ENCODE measurements at regions not wholly inside any gene's neighbourhood (a gene's known extent, or its start where the extent isn't known, plus 50 kb on each side); places are given as distances from the start of the nearest gene placed in this dataset.

DNA sequence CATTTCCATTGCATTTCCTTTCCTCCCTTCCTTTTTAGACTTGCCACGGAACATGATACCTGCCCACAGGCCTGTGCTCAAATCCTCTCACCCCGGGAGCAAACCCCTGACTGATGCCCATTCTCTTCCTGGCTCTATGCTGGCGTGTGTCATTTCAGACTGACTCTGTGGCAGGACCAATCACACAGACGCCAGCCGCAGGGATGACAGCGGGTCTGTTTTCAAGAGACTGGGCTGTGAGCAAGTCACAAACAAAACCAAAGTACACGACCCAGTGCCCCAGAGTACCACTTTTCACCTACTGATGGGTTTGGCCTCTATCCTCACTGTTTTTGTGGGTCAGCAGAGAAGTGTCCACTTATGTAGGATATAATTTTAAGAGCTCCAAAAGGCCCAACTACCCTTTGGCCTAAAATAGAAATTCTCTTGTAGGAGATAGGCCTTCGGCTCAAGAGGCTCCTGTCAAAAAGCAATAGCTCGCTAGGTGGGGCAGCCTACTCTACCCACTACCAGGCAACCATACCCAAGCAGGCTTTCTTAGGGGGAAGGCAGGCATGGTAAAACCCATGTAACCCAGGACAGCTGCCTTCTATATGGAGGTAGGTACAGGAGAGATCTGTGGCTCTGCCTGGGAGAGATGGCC lies 215.7 kb downstream of the CDC5L start:
- Histone ChIP-seq H3K9ac (ENCODE audit: low read length) (no peak overlapping the region), H3K27ac (ENCODE audit: low read depth, low read length) (no peak overlapping the region), H3K36me3 (ENCODE audit: control insufficient read depth, insufficient read depth, low read length) (no peaks in the 10 kb centered on the region), H3K4me1 (ENCODE audit: control insufficient read depth, insufficient read depth, low read length) (no peaks in the 10 kb centered on the region), H3K4me3 (ENCODE audit: low read length) (no peak overlapping the region), H3K27me3 (ENCODE audit: control insufficient read depth, insufficient read depth, low read length) (no peaks in the 10 kb centered on the region)

DNA sequence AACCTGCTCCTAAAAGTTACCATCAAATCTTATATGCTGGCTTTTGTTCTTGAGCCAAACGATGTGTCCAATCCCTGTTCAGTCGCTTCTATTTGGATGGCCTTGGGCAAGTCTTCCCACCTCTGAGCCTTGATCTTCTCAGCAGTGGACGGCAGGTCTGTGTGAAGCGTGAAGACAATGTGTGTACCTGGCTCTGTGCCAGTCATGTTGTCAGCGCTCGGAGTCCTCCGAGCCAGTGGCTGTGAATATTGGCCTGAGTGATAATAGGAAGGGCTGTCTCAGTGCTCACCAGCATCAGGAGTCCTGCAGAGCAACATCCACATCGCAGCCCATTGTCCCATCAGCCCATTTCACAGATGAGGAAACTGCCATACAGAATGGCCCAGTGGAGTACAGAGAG lies 219.0 kb downstream of the CDC5L start:
- H3K27me3 ChIP-seq (ENCODE audit: control insufficient read depth, insufficient read depth, low read length), result no peaks in the 10 kb centered on the region
- no peak overlapping the region for H3K4me3 ChIP-seq (ENCODE audit: low read length)
- no peaks in the 10 kb centered on the region for H3K4me1 ChIP-seq (ENCODE audit: control insufficient read depth, insufficient read depth, low read length)
- H3K27ac ChIP-seq (ENCODE audit: low read depth, low read length), result no peak overlapping the region
- H3K36me3 ChIP-seq (ENCODE audit: control insufficient read depth, insufficient read depth, low read length), result no peaks in the 10 kb centered on the region
- H3K9ac ChIP-seq (ENCODE audit: low read length), result no peak overlapping the region

DNA sequence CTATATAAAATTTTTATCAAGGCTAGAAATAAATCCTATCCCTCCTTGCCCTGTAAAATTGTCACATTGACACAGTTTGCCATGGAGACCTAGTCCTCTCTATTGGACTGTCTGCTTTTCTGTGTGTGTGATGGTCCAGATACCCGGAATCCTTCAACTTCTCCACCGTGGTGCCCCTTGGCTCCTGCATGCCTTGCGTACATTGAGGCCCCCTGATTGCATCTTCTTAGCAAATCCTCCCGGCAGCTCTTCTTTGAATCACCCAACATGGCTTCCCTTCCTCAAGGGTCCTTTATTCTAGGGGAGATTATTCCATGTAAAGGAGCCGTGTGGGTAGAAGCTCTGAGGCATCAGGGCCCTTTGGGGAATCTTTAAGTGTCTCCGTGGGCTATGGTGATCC lies 219.5 kb downstream of the CDC5L start:
- Histone ChIP-seq H3K9ac (ENCODE audit: low read length) (no peak overlapping the region), H3K4me1 (ENCODE audit: control insufficient read depth, insufficient read depth, low read length) (no peaks in the 10 kb centered on the region), H3K4me3 (ENCODE audit: low read length) (no peak overlapping the region), H3K36me3 (ENCODE audit: control insufficient read depth, insufficient read depth, low read length) (no peaks in the 10 kb centered on the region), H3K27me3 (ENCODE audit: control insufficient read depth, insufficient read depth, low read length) (no peaks in the 10 kb centered on the region), H3K27ac (ENCODE audit: low read depth, low read length) (no peak overlapping the region)

- no peaks in the 10 kb centered on the region for H3K27me3 ChIP-seq (ENCODE audit: control insufficient read depth, insufficient read depth, low read length)
- no peaks in the 10 kb centered on the region for H3K36me3 ChIP-seq (ENCODE audit: control insufficient read depth, insufficient read depth, low read length)
- no peak overlapping the region for H3K27ac ChIP-seq (ENCODE audit: low read depth, low read length)
- H3K4me1 ChIP-seq (ENCODE audit: control insufficient read depth, insufficient read depth, low read length), result no peaks in the 10 kb centered on the region
- H3K4me3 ChIP-seq (ENCODE audit: low read length), result no peak overlapping the region
- no peak overlapping the region for H3K9ac ChIP-seq (ENCODE audit: low read length)
Observed at GRCh38 chr6:44608175-44608574, 220.7 kb downstream of the CDC5L start.

DNA sequence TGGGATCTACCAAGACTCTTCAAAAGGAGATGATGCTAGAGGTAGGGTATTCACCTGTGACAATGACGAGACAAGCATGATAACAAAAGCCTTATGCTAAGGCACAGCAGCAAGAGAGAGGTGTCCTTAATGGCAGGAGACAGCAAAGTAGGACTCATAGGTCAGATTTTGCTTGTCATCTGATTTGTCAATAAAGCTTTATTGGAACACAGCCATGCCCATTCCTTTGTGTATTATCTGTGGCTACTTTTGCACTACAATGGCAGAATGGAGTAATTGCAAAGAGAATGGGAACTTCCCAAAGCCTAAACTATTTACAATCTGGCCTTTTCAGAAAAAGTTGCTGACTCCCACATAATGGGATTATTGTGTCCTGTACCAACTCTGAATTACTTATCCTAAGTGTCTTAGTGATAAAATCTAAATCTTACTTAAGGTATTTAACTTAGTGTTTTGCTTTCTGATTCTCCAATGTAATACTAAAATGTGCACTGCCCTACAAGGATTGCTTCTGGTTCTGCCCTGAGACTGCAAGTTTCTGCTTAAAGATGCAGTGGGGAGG lies 221.6 kb downstream of the CDC5L start:
- no peaks in the 10 kb centered on the region for H3K36me3 ChIP-seq (ENCODE audit: control insufficient read depth, insufficient read depth, low read length)
- no peaks in the 10 kb centered on the region for H3K4me1 ChIP-seq (ENCODE audit: control insufficient read depth, insufficient read depth, low read length)
- H3K27me3 ChIP-seq (ENCODE audit: control insufficient read depth, insufficient read depth, low read length), result no peaks in the 10 kb centered on the region
- H3K4me3 ChIP-seq (ENCODE audit: low read length), result no peak overlapping the region
- no peak overlapping the region for H3K9ac ChIP-seq (ENCODE audit: low read length)
- no peak overlapping the region for H3K27ac ChIP-seq (ENCODE audit: low read depth, low read length)

GRCh38 chr6:44614396-44614795 lies 226.9 kb downstream of the CDC5L start:
- no peak overlapping the region for H3K27ac ChIP-seq (ENCODE audit: low read depth, low read length)
- H3K9ac ChIP-seq (ENCODE audit: low read length), result no peak overlapping the region
- H3K4me3 ChIP-seq (ENCODE audit: low read length), result no peak overlapping the region
- no peaks in the 10 kb centered on the region for H3K36me3 ChIP-seq (ENCODE audit: control insufficient read depth, insufficient read depth, low read length)
- no peaks in the 10 kb centered on the region for H3K4me1 ChIP-seq (ENCODE audit: control insufficient read depth, insufficient read depth, low read length)
- H3K27me3 ChIP-seq (ENCODE audit: control insufficient read depth, insufficient read depth, low read length), result no peaks in the 10 kb centered on the region

GRCh38 chr6:44615621-44616020 lies 228.1 kb downstream of the CDC5L start:
- H3K9ac ChIP-seq (ENCODE audit: low read length), result no peak overlapping the region
- no peaks in the 10 kb centered on the region for H3K4me1 ChIP-seq (ENCODE audit: control insufficient read depth, insufficient read depth, low read length)
- no peaks in the 10 kb centered on the region for H3K36me3 ChIP-seq (ENCODE audit: control insufficient read depth, insufficient read depth, low read length)
- no peaks in the 10 kb centered on the region for H3K27me3 ChIP-seq (ENCODE audit: control insufficient read depth, insufficient read depth, low read length)
- no peak overlapping the region for H3K27ac ChIP-seq (ENCODE audit: low read depth, low read length)
- no peak overlapping the region for H3K4me3 ChIP-seq (ENCODE audit: low read length)

GRCh38 chr6:44617416-44617815 lies 229.9 kb downstream of the CDC5L start:
- Histone ChIP-seq H3K36me3 (ENCODE audit: control insufficient read depth, insufficient read depth, low read length) (no peaks in the 10 kb centered on the region), H3K4me3 (ENCODE audit: low read length) (no peak overlapping the region), H3K27me3 (ENCODE audit: control insufficient read depth, insufficient read depth, low read length) (no peaks in the 10 kb centered on the region), H3K27ac (ENCODE audit: low read depth, low read length) (no peak overlapping the region), H3K9ac (ENCODE audit: low read length) (no peak overlapping the region), H3K4me1 (ENCODE audit: control insufficient read depth, insufficient read depth, low read length) (no peaks in the 10 kb centered on the region)

GRCh38 chr6:44618371-44618770 lies 230.9 kb downstream of the CDC5L start:
- Histone ChIP-seq H3K9ac (ENCODE audit: low read length) (no peak overlapping the region), H3K36me3 (ENCODE audit: control insufficient read depth, insufficient read depth, low read length) (no peaks in the 10 kb centered on the region), H3K27ac (ENCODE audit: low read depth, low read length) (no peak overlapping the region), H3K4me1 (ENCODE audit: control insufficient read depth, insufficient read depth, low read length) (no peaks in the 10 kb centered on the region), H3K4me3 (ENCODE audit: low read length) (no peak overlapping the region), H3K27me3 (ENCODE audit: control insufficient read depth, insufficient read depth, low read length) (no peaks in the 10 kb centered on the region)

DNA sequence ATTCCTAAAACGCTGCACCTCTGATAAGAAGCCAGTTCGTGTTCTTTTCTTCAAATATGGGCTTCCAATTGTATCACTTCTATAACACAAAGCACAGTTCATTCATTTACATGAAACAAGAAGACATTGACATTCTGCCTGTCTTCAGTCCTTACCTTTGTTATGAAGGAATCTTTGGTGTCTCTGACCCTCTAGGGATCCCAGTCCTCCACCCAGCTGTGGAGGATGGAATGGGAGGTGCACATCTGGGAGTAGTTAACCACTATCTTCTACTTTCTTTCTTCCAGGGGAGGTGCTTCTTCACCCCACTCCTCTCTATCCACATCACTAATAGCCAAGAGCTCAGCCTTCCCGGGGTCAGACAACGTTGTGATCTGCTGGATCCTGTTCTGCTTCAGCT lies 233.4 kb downstream of the CDC5L start:
- Histone ChIP-seq H3K4me1 (ENCODE audit: control insufficient read depth, insufficient read depth, low read length) (no peaks in the 10 kb centered on the region), H3K27me3 (ENCODE audit: control insufficient read depth, insufficient read depth, low read length) (no peaks in the 10 kb centered on the region), H3K36me3 (ENCODE audit: control insufficient read depth, insufficient read depth, low read length) (no peaks in the 10 kb centered on the region), H3K27ac (ENCODE audit: low read depth, low read length) (no peak overlapping the region), H3K4me3 (ENCODE audit: low read length) (no peak overlapping the region), H3K9ac (ENCODE audit: low read length) (no peak overlapping the region)

DNA sequence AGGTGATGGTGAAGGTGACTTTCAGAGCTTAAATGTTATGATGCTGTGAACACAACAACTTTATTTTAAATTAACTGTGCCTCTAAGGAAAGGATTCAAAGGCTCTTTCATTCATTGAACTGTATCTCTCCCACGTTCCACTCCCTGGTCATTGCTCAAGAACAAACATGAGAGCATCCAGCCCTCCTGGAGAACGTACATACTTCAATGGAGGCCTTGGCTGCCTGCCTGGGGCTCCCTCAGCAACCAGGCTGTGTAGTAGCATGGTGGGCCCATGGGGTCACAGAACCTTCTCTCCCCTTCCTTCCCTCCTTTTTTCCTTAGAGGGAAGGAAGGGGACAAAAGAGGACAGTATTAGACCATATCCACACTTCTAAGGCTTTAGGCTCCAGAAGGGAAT lies 234.3 kb downstream of the CDC5L start:
- Histone ChIP-seq H3K36me3 (ENCODE audit: control insufficient read depth, insufficient read depth, low read length) (no peaks in the 10 kb centered on the region), H3K4me3 (ENCODE audit: low read length) (no peak overlapping the region)

GRCh38 chr6:44622555-44622954 lies 235.0 kb downstream of the CDC5L start:
- H3K27me3 ChIP-seq (ENCODE audit: control insufficient read depth, insufficient read depth, low read length), result no peaks in the 10 kb centered on the region
- H3K4me1 ChIP-seq (ENCODE audit: control insufficient read depth, insufficient read depth, low read length), result no peaks in the 10 kb centered on the region
- no peak overlapping the region for H3K27ac ChIP-seq (ENCODE audit: low read depth, low read length)
- no peaks in the 10 kb centered on the region for H3K36me3 ChIP-seq (ENCODE audit: control insufficient read depth, insufficient read depth, low read length)
- no peak overlapping the region for H3K9ac ChIP-seq (ENCODE audit: low read length)
- H3K4me3 ChIP-seq (ENCODE audit: low read length), result no peak overlapping the region

More for the DNA sequence above, 234.3 kb downstream of the CDC5L start:
- Histone ChIP-seq H3K27me3 (ENCODE audit: control insufficient read depth, insufficient read depth, low read length) (no peaks in the 10 kb centered on the region), H3K27ac (ENCODE audit: low read depth, low read length) (no peak overlapping the region), H3K9ac (ENCODE audit: low read length) (no peak overlapping the region), H3K4me1 (ENCODE audit: control insufficient read depth, insufficient read depth, low read length) (no peaks in the 10 kb centered on the region)

DNA sequence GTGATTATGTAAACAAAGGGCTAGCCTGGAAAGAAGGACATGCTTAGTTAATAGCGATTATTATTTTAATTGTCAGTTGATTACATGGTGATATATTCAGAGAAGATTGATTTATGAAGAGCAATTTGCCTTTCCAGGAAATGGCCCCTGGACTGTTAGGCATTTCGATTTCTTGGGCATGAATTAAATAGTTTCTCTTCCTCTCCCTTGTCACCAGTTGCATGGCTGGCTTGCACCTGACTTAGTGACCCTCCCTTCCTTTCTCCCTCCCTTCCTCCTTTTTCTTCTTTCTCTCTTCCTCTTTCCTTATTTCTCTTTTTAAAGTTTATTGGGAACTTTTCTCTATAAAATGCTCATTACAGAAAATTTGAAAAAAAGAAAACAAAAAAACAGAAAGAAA lies 235.4 kb downstream of the CDC5L start:
- H3K9ac ChIP-seq (ENCODE audit: low read length), result no peak overlapping the region

More for the DNA sequence above, 235.4 kb downstream of the CDC5L start:
- no peaks in the 10 kb centered on the region for H3K27me3 ChIP-seq (ENCODE audit: control insufficient read depth, insufficient read depth, low read length)
- H3K4me1 ChIP-seq (ENCODE audit: control insufficient read depth, insufficient read depth, low read length), result no peaks in the 10 kb centered on the region
- H3K4me3 ChIP-seq (ENCODE audit: low read length), result no peak overlapping the region
- H3K27ac ChIP-seq (ENCODE audit: low read depth, low read length), result no peak overlapping the region
- H3K36me3 ChIP-seq (ENCODE audit: control insufficient read depth, insufficient read depth, low read length), result no peaks in the 10 kb centered on the region
